ENCODE measurements at regions not wholly inside any gene's neighbourhood (a gene's known extent, or its start where the extent isn't known, plus 50 kb on each side); places are given as distances from the start of the nearest gene placed in this dataset.
"Not testable (repeated sequence)": the region's sequence is repeated elsewhere in the genome, so short reads cannot be mapped to it uniquely, and the experiment has no call there.

DNA sequence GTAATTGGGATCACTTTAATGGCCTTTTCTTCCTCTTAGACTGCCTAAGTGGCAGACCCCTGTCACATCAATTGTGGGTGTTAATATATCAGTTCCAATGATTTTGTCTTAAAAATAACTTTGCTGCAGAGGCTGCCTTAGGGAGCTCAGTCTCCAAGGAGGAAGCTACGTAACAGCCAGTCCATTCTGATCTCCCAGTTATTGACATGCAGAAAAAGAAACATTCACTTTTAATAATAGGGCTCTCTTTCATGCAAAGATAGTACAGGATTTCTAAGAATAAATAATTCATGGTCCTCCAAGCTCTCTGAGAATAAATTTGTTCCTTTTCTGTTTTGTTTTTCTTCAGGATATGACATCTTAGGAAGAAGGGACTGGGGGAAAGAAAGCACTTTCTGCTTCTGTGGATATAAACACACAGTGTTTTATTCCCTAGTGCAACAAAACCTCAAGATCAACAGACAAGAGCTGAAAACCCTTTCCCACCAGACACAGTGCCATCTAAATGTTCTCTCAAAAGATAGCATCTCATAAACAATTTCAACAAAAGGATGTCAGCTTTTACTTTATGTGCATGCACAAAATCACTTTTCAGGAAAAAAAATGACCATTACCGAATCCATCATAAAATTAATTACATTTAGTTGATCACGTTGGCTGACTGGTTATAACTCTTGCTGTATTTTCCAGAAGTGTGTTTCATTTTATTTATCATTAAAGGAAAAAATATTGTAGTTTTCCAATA, 372.4 kb upstream of the SLC7A11 start:
- no peak for DNase-seq
- in situ Hi-C loops (cut with MboI; ENCODE audit: low pct_unique_long_range_greater_than_20kb, low sequenced_read_pairs): no loop called here

GRCh38 chr4:138612428-138612827, 370.3 kb upstream of the SLC7A11 start:
- in situ Hi-C loops (cut with MboI; ENCODE audit: low pct_unique_long_range_greater_than_20kb, low sequenced_read_pairs): no loop called here
- no peak for DNase-seq

DNA sequence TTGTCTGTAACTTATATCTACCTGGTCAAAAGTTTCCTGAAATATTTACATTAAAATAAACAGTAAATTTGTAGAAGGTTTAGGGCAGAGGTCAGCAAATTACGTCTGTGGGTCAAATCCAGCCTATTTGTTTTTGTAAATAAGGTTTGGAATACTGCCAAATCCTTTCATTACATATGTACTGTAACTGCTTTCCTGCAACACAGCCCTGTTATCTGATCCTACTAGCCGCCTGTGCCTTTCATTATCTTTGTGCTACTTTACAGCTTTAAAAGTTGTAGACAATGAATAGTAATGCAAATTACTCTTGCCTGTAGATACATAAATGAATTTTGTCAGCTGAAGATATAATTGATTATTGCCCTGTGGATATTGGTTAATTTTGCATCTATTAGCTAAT, 369.6 kb upstream of the SLC7A11 start:
- DNase-seq: no peak
- in situ Hi-C loops (cut with MboI; ENCODE audit: low pct_unique_long_range_greater_than_20kb, low sequenced_read_pairs): no loop called here

- in situ Hi-C loops (cut with MboI; ENCODE audit: low pct_unique_long_range_greater_than_20kb, low sequenced_read_pairs): no loop called here
- no peak for DNase-seq
Observed at GRCh38 chr4:138611017-138611416, 368.9 kb upstream of the SLC7A11 start.

DNA sequence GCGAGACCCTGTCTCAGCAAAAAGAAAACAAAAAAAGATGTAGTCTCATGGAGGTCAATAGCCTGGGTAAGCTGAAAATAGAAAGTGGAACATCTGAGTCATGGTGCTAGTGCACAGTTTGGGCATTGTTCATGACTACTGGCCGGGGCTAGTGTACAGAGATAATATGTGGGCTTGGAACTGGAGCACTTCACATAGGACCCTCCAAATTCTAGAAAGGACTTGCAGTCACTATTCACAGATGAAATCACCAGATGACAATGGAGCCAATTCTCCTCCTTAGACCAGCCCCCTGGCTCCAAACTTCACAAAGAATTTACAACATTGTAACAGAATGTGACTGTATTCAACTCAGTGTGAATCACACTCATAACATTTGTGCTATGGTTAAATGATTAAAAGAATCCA, 367.8 kb upstream of the SLC7A11 start:
- no peak for DNase-seq
- in situ Hi-C loops (cut with MboI; ENCODE audit: low pct_unique_long_range_greater_than_20kb, low sequenced_read_pairs): no loop called here

DNA sequence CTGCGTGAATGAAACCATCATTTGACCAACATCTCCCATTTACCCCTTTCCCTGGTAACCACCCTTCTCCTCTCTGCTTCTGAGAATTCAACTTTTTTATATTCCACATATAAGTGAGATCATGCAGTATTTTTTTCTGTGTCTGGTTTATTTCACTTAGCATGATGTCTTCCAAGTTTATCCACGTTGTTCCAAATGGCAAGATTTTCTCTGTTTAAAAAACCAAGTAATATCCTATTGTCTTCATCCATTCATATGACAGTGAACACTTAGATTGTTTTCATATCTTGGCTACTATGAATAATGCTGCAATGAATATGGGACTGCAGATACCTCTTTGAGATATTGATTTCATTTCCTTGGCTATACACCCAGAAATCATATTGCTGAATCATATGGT, 362.4 kb upstream of the SLC7A11 start:
- DNase-seq: no peak
- in situ Hi-C loops (cut with MboI; ENCODE audit: low pct_unique_long_range_greater_than_20kb, low sequenced_read_pairs): no loop called here

DNA sequence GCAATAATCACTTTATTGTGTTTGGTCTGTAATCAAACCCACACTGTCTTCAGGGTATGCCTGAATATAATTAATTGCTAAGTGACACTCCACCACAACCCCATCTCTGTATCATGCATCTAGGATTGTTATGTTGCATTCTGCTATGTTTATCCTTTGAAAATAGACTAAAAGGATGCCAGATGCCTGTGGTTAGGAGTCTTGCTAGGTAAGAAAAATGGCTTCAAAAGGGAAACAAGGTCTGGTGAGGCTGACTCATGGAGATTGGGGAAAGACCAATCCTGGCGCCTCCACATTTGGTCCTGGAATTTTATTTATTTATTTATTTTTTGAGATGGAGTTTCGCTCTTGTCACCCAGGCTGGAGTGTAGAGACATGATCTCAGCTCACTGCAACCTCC, 360.5 kb upstream of the SLC7A11 start:
- no peak for DNase-seq
- in situ Hi-C loops (cut with MboI; ENCODE audit: low pct_unique_long_range_greater_than_20kb, low sequenced_read_pairs): no loop called here

- in situ Hi-C loops (cut with MboI; ENCODE audit: low pct_unique_long_range_greater_than_20kb, low sequenced_read_pairs): no loop called here
- DNase-seq: no peak
Observed at GRCh38 chr4:138599965-138600364, 357.8 kb upstream of the SLC7A11 start.

- DNase-seq: no peak
- in situ Hi-C loops (cut with MboI; ENCODE audit: low pct_unique_long_range_greater_than_20kb, low sequenced_read_pairs): no loop called here
Observed at GRCh38 chr4:138598226-138598625, 356.1 kb upstream of the SLC7A11 start.

GRCh38 chr4:138596896-138597295, 354.7 kb upstream of the SLC7A11 start:
- in situ Hi-C loops (cut with MboI; ENCODE audit: low pct_unique_long_range_greater_than_20kb, low sequenced_read_pairs): no loop called here
- DNase-seq: no peak

DNA sequence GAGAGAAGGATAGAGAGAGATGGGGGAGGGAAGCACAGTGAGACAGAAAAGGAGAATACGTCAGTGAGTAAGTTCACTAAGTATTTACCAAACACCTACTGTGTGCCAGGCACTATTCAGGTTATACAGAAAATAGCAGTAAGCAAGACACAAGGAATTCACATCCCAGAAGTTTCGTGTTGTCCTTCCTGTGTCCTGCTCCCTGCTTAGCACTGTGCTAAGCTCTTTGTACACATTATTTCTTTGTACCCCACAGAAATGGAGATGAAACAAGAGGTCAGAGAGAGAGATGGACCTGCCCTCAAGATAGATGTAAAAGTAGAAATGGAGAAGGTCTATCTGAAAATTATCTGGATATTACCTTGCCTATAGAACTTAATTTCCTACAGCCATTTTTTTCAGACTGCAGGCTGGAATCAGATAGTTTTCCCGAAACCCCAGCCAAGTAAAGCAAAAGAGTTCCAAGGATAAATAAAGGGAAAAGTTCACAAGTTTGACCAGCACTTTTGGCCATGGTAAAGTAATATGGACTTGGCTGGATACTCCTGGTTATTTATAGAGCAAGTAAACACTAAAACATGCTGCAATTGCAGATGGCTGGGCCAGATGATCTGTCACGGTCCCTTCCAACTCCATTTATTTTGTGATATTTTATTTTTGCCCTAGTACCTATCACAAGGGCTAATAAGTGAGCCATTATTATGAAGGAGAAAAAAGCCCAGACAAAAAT, 353.7 kb upstream of the SLC7A11 start:
- in situ Hi-C loops (cut with MboI; ENCODE audit: low pct_unique_long_range_greater_than_20kb, low sequenced_read_pairs): no loop called here
- no peak for DNase-seq

- DNase-seq: no peak
- in situ Hi-C loops (cut with MboI; ENCODE audit: low pct_unique_long_range_greater_than_20kb, low sequenced_read_pairs): no loop called here
Observed at GRCh38 chr4:138595171-138595570, 353.0 kb upstream of the SLC7A11 start.

GRCh38 chr4:138592796-138593195, 350.6 kb upstream of the SLC7A11 start:
- in situ Hi-C loops (cut with MboI; ENCODE audit: low pct_unique_long_range_greater_than_20kb, low sequenced_read_pairs): no loop called here
- DNase-seq: no peak

DNA sequence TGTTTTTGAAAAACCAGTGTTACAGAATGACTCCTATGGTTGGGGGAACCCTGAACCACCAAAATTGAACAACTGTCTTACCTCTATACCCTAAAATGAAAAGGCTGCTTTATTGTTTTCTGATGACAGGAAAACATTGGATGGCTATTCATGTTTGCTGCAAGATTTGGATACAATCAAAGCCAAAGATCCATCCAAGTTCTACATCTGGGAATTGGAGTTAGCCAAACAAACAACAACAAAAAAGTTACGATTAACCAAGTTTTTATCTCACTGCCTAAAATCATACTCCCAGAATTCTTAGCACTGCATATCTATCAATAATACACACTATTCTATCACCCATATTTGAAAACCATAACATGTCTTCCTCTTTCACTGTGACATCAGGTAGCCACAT, 349.7 kb upstream of the SLC7A11 start:
- in situ Hi-C loops (cut with MboI; ENCODE audit: low pct_unique_long_range_greater_than_20kb, low sequenced_read_pairs): no loop called here
- DNase-seq: no peak

DNA sequence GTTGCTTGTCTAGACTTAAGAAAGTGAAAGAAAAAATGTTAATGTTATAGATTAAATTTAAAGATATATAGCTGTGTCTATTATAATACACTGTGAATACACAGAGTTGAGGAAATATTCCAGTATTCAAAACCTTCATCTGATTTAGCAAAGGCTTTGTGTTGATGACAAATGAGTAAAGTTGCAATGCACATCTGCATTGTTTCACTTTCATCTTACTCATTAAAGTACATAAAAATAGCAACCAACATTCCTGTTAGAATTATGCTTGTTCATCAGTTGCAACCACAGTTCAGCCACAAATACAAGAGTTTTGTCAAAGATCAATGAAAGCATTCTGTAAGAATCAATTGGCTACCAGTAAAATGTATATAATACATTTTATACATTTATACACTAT, 346.4 kb upstream of the SLC7A11 start:
- in situ Hi-C loops (cut with MboI; ENCODE audit: low pct_unique_long_range_greater_than_20kb, low sequenced_read_pairs): no loop called here
- no peak for DNase-seq

GRCh38 chr4:138579146-138579545, 337.0 kb upstream of the SLC7A11 start:
- in situ Hi-C loops (cut with MboI; ENCODE audit: low pct_unique_long_range_greater_than_20kb, low sequenced_read_pairs): no loop called here
- DNase-seq: no peak

DNA sequence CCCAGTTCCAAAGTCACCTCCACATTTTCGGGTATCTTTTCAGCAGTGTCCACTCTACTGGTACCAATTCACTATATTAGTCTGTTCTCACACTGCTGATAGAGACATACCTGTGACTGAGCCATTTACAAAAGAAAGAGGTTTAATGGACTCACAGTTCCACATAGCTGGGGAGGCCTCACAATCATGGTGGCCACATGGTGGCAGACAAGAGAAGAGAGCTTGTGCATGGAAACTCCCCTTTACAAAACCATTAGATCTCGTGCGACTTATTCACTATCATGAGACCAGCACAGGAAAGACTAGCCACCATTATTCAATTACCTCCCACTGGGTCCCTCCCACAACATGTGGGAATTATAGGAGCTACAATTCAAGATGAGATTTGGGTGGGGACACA, 335.7 kb upstream of the SLC7A11 start:
- DNase-seq; in situ Hi-C loops (cut with MboI; ENCODE audit: low pct_unique_long_range_greater_than_20kb, low sequenced_read_pairs): not testable (repeated sequence)

DNA sequence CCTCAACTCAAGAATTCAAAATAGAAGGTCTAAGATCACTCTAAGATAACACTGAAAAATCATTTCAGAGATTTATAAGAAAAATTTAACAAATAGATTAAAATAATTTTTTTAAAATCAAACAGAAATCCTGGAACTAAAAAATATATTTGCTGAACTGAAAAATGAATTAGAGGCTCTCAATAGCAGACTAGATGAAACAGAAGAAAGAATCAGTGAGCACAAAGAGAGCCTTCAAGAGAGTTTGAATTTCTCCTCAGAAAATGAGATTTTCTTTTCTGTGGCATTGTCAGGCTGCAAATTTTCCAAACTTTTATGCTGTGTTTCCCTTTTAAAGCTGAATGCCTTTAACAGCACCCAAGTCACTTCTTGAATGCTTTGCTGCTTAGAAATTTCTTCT, 335.0 kb upstream of the SLC7A11 start:
- in situ Hi-C loops (cut with MboI; ENCODE audit: low pct_unique_long_range_greater_than_20kb, low sequenced_read_pairs): no loop called here
- DNase-seq: no peak

DNA sequence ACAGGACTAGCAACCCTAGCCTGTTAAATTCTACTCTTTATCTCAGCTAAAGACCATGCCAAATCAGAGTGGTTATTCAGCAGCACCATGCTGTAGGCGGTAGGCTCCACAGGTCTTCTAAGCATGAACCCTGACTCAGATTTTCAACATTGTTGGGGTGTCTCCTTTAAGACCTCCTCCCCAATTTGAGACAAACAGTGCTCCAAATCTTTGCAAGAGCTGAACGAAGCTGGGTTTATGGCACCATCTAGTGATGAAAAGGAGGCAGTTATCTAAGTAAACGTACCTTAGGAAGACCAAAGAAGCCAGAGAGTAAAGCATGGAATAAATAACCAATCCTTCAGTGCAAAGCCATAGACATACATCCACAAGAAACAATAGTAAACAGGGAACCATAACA, 334.5 kb upstream of the SLC7A11 start:
- in situ Hi-C loops (cut with MboI; ENCODE audit: low pct_unique_long_range_greater_than_20kb, low sequenced_read_pairs): no loop called here
- peak; percentile 24 for DNase-seq

DNA sequence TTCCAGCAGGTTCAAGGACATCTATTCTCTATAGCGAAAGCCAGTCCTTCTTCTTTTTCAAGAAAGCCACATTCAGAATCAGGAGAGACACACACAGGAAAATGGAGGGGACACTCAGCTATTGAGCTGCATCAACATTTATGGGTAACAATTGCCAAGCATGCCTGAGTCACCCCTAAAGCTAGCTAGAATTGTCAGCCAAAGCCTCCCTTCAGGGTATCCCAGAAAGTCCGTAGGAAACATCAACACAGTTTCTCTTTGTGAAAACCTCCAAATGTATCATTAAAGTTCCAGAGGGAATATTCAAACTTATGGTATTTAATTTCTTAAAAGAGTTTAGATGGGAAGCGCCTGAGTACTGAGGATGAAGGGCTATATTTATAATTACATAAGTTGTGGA, 331.1 kb upstream of the SLC7A11 start:
- in situ Hi-C loops (cut with MboI; ENCODE audit: low pct_unique_long_range_greater_than_20kb, low sequenced_read_pairs): no loop called here
- DNase-seq: no peak

DNA sequence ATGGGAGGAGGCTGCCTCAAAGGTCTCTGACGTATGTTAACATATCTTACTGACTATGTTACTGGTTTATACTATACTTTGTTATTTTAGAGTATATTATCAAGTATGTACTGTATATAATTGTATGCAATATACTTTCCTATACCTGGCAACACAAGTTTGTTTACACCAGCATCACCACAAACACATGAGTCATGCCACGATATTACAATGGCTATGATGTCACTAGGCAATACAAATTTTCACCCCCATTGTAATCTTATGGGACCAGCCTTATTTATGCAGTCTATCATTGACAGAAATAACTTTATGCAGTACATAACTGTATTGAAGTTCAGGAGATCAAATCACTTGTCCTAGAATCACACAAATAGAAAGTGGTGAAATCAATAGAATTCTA, 329.9 kb upstream of the SLC7A11 start:
- in situ Hi-C loops (cut with MboI; ENCODE audit: low pct_unique_long_range_greater_than_20kb, low sequenced_read_pairs): no loop called here
- no peak for DNase-seq
